NCI-H82 treated with DMSO at 0.1 percent for 48 hours (cell line): ENCODE measurements at regions not wholly inside any gene's neighbourhood (a gene's known extent, or its start where the extent isn't known, plus 50 kb on each side); places are given as distances from the start of the nearest gene placed in this dataset.
"Not testable (repeated sequence)": the region's sequence is repeated elsewhere in the genome, so short reads cannot be mapped to it uniquely, and the experiment has no call there.

Experiments used
- DNase-seq: peaks from one replicate; lab custom pipeline; 2025; ENCODE audit not compliant: unreplicated experiment; lab: John Stamatoyannopoulos, UW

- DNase-seq: not testable (repeated sequence)
Measured at GRCh38 chr6:12542319-12543115, 174.1 kb upstream of the PHACTR1 start.

GRCh38 chr6:12543953-12544352, 172.6 kb upstream of the PHACTR1 start:
- DNase-seq: no peak

GRCh38 chr6:12544821-12545565, 171.6 kb upstream of the PHACTR1 start:
- DNase-seq: no peak

GRCh38 chr6:12545619-12546409, 170.8 kb upstream of the PHACTR1 start:
- no peak for DNase-seq

- no peak for DNase-seq
Measured at GRCh38 chr6:12546410-12547002, 170.1 kb upstream of the PHACTR1 start.

- DNase-seq: no peak
Measured at GRCh38 chr6:12548526-12548925, 168.0 kb upstream of the PHACTR1 start.

GRCh38 chr6:12549445-12549844, 167.1 kb upstream of the PHACTR1 start:
- DNase-seq: not testable (repeated sequence)

GRCh38 chr6:12554820-12555219, 161.7 kb upstream of the PHACTR1 start:
- not testable (repeated sequence) for DNase-seq

GRCh38 chr6:12555267-12555666, 161.3 kb upstream of the PHACTR1 start:
- DNase-seq: no peak

- DNase-seq: no peak
Measured at GRCh38 chr6:12555781-12556180, 160.8 kb upstream of the PHACTR1 start.

- DNase-seq: no peak
Measured at GRCh38 chr6:12557765-12558164, 158.8 kb upstream of the PHACTR1 start.

- no peak for DNase-seq
Measured at GRCh38 chr6:12560315-12560714, 156.3 kb upstream of the PHACTR1 start.

- DNase-seq: no peak
Measured at GRCh38 chr6:12566618-12567123, 149.9 kb upstream of the PHACTR1 start.

GRCh38 chr6:12567682-12568081, 148.9 kb upstream of the PHACTR1 start:
- no peak for DNase-seq

GRCh38 chr6:12569646-12570045, 146.9 kb upstream of the PHACTR1 start:
- no peak for DNase-seq

GRCh38 chr6:12570461-12571030, 146.0 kb upstream of the PHACTR1 start:
- DNase-seq: no peak

GRCh38 chr6:12572896-12573827, 143.4 kb upstream of the PHACTR1 start:
- DNase-seq: no peak

- DNase-seq: no peak
Measured at GRCh38 chr6:12575961-12576360, 140.6 kb upstream of the PHACTR1 start.

GRCh38 chr6:12576389-12576788, 140.2 kb upstream of the PHACTR1 start:
- no peak for DNase-seq
